ENCODE measurements at regions not wholly inside any gene's neighbourhood (a gene's known extent, or its start where the extent isn't known, plus 50 kb on each side); places are given as distances from the start of the nearest gene placed in this dataset.

GRCh38 chr12:105975351-105975750, 163.4 kb downstream of the NUAK1 start:
- Histone ChIP-seq H3K27ac (ENCODE audit: low read depth, low read length) (no peak overlapping the region), H2BK5ac (ENCODE audit: low read depth, low read length, poor library complexity) (no peak overlapping the region), H3K4ac (ENCODE audit: low read depth, low read length) (no peak overlapping the region), H2AK5ac (ENCODE audit: low read length) (no peak overlapping the region), H3K4me3 (ENCODE audit: low read depth, low read length) (no peak overlapping the region), H4K12ac (ENCODE audit: low read depth, low read length) (no peak overlapping the region), H3K23ac (ENCODE audit: low read length) (no peak overlapping the region), H3K27me3 (ENCODE audit: insufficient read depth, low read length) (no peaks in the 10 kb centered on the region), H2AFZ (ENCODE audit: insufficient read depth, low read length, poor library complexity) (no peak overlapping the region), H3K4me2 (ENCODE audit: low read length) (no peak overlapping the region), H3K36me3 (ENCODE audit: control insufficient read depth in 1 of 2, insufficient read depth in 2 of 2, low read length in 2 of 2) (no peaks in the 10 kb centered on the region), H3K9ac (ENCODE audit: low read length) (no peak overlapping the region), H3K18ac (ENCODE audit: low read length) (no peak overlapping the region), H2BK12ac (ENCODE audit: low read length) (no peak overlapping the region), H3K14ac (ENCODE audit: low read length) (no peak overlapping the region), H4K8ac (ENCODE audit: low read depth, low read length) (no peak overlapping the region), H4K91ac (ENCODE audit: low read depth, low read length) (no peak overlapping the region), H3K9me3 (ENCODE audit: insufficient read depth, low read depth, low read length) (no peaks in the 10 kb centered on the region), H2BK120ac (ENCODE audit: insufficient read depth, low read length, poor library complexity) (no peak overlapping the region), H3K79me2 (ENCODE audit: control insufficient read depth, insufficient read depth, low read length, poor library complexity) (no peaks in the 10 kb centered on the region), H3K4me1 (ENCODE audit: control insufficient read depth in 1 of 2, insufficient read depth in 2 of 2, low read length in 2 of 2) (peaks cover 0 to 6% of the 10 kb centered on the region in 2 experiments), H3K79me1 (ENCODE audit: low read length) (peaks cover 2% of the 10 kb centered on the region)
- WGBS (ENCODE audit: extremely low coverage, insufficient coverage, insufficient read length), result no CpG with 5 or more reads among the region's 2 CpGs
- DNase-seq, result no peak

GRCh38 chr12:105977236-105977635, 161.5 kb downstream of the NUAK1 start:
- Histone ChIP-seq H2BK120ac (ENCODE audit: insufficient read depth, low read length, poor library complexity) (no peak overlapping the region), H3K4me3 (ENCODE audit: low read depth, low read length) (no peak overlapping the region), H2AK5ac (ENCODE audit: low read length) (no peak overlapping the region), H3K79me1 (ENCODE audit: low read length) (peaks cover 2% of the 10 kb centered on the region), H3K14ac (ENCODE audit: low read length) (no peak overlapping the region), H3K36me3 (ENCODE audit: control insufficient read depth in 1 of 2, insufficient read depth in 2 of 2, low read length in 2 of 2) (no peaks in the 10 kb centered on the region), H3K23ac (ENCODE audit: low read length) (no peak overlapping the region), H3K27ac (ENCODE audit: low read depth, low read length) (no peak overlapping the region), H3K9me3 (ENCODE audit: insufficient read depth, low read depth, low read length) (no peaks in the 10 kb centered on the region), H2BK12ac (ENCODE audit: low read length) (no peak overlapping the region), H3K4me1 (ENCODE audit: control insufficient read depth in 1 of 2, insufficient read depth in 2 of 2, low read length in 2 of 2) (peaks cover 2 to 6% of the 10 kb centered on the region in 2 experiments), H4K12ac (ENCODE audit: low read depth, low read length) (no peak overlapping the region), H3K79me2 (ENCODE audit: control insufficient read depth, insufficient read depth, low read length, poor library complexity) (no peaks in the 10 kb centered on the region), H3K4me2 (ENCODE audit: low read length) (no peak overlapping the region), H2BK5ac (ENCODE audit: low read depth, low read length, poor library complexity) (no peak overlapping the region), H3K9ac (ENCODE audit: low read length) (no peak overlapping the region), H4K91ac (ENCODE audit: low read depth, low read length) (no peak overlapping the region), H3K18ac (ENCODE audit: low read length) (no peak overlapping the region), H3K27me3 (ENCODE audit: insufficient read depth, low read length) (no peaks in the 10 kb centered on the region), H4K8ac (ENCODE audit: low read depth, low read length) (no peak overlapping the region), H3K4ac (ENCODE audit: low read depth, low read length) (no peak overlapping the region), H2AFZ (ENCODE audit: insufficient read depth, low read length, poor library complexity) (no peak overlapping the region)
- DNase-seq, result no peak
- no CpG with 5 or more reads among the region's 3 CpGs for WGBS (ENCODE audit: extremely low coverage, insufficient coverage, insufficient read length)

- Histone ChIP-seq H3K79me2 (ENCODE audit: control insufficient read depth, insufficient read depth, low read length, poor library complexity) (no peaks in the 10 kb centered on the region), H3K79me1 (ENCODE audit: low read length) (peaks cover 2% of the 10 kb centered on the region)
- WGBS (ENCODE audit: extremely low coverage, insufficient coverage, insufficient read length), result no CpG with 5 or more reads among the region's 1 CpG
Observed at GRCh38 chr12:105977652-105978051, 161.1 kb downstream of the NUAK1 start.

GRCh38 chr12:105978276-105978675, 160.5 kb downstream of the NUAK1 start:
- Histone ChIP-seq H3K79me2 (ENCODE audit: control insufficient read depth, insufficient read depth, low read length, poor library complexity) (no peaks in the 10 kb centered on the region), H2AFZ (ENCODE audit: insufficient read depth, low read length, poor library complexity) (no peak overlapping the region), H4K12ac (ENCODE audit: low read depth, low read length) (no peak overlapping the region), H3K27me3 (ENCODE audit: insufficient read depth, low read length) (no peaks in the 10 kb centered on the region), H2BK120ac (ENCODE audit: insufficient read depth, low read length, poor library complexity) (no peak overlapping the region), H4K91ac (ENCODE audit: low read depth, low read length) (peak overlapping the region; percentile 45), H2BK12ac (ENCODE audit: low read length) (peak overlapping the region; percentile 38), H3K4me1 (ENCODE audit: control insufficient read depth in 1 of 2, insufficient read depth in 2 of 2, low read length in 2 of 2) (peaks cover 3 to 6% of the 10 kb centered on the region in 2 experiments), H3K4ac (ENCODE audit: low read depth, low read length) (no peak overlapping the region), H3K23ac (ENCODE audit: low read length) (no peak overlapping the region), H3K14ac (ENCODE audit: low read length) (no peak overlapping the region), H3K9me3 (ENCODE audit: insufficient read depth, low read depth, low read length) (no peaks in the 10 kb centered on the region), H3K4me3 (ENCODE audit: low read depth, low read length) (no peak overlapping the region), H3K27ac (ENCODE audit: low read depth, low read length) (no peak overlapping the region), H3K36me3 (ENCODE audit: control insufficient read depth in 1 of 2, insufficient read depth in 2 of 2, low read length in 2 of 2) (no peaks in the 10 kb centered on the region), H3K79me1 (ENCODE audit: low read length) (peaks cover 2% of the 10 kb centered on the region), H4K8ac (ENCODE audit: low read depth, low read length) (no peak overlapping the region), H3K18ac (ENCODE audit: low read length) (no peak overlapping the region), H2BK5ac (ENCODE audit: low read depth, low read length, poor library complexity) (no peak overlapping the region), H3K4me2 (ENCODE audit: low read length) (no peak overlapping the region), H3K9ac (ENCODE audit: low read length) (no peak overlapping the region), H2AK5ac (ENCODE audit: low read length) (peak overlapping the region; percentile 34)
- peak in 1 of 2 donors; percentile 59 for DNase-seq
- no CpG with 5 or more reads among the region's 3 CpGs for WGBS (ENCODE audit: extremely low coverage, insufficient coverage, insufficient read length)

More at GRCh38 chr12:105977652-105978051, 161.1 kb downstream of the NUAK1 start:
- Histone ChIP-seq H3K14ac (ENCODE audit: low read length) (no peak overlapping the region), H2BK120ac (ENCODE audit: insufficient read depth, low read length, poor library complexity) (no peak overlapping the region), H4K12ac (ENCODE audit: low read depth, low read length) (no peak overlapping the region), H3K27me3 (ENCODE audit: insufficient read depth, low read length) (no peaks in the 10 kb centered on the region), H4K8ac (ENCODE audit: low read depth, low read length) (no peak overlapping the region), H3K4me3 (ENCODE audit: low read depth, low read length) (no peak overlapping the region), H3K23ac (ENCODE audit: low read length) (no peak overlapping the region), H3K4me2 (ENCODE audit: low read length) (no peak overlapping the region), H2AK5ac (ENCODE audit: low read length) (no peak overlapping the region), H2BK12ac (ENCODE audit: low read length) (no peak overlapping the region), H4K91ac (ENCODE audit: low read depth, low read length) (no peak overlapping the region), H2AFZ (ENCODE audit: insufficient read depth, low read length, poor library complexity) (no peak overlapping the region), H3K36me3 (ENCODE audit: control insufficient read depth in 1 of 2, insufficient read depth in 2 of 2, low read length in 2 of 2) (no peaks in the 10 kb centered on the region), H3K9ac (ENCODE audit: low read length) (no peak overlapping the region), H3K9me3 (ENCODE audit: insufficient read depth, low read depth, low read length) (no peaks in the 10 kb centered on the region), H3K27ac (ENCODE audit: low read depth, low read length) (no peak overlapping the region), H2BK5ac (ENCODE audit: low read depth, low read length, poor library complexity) (no peak overlapping the region), H3K4me1 (ENCODE audit: control insufficient read depth in 1 of 2, insufficient read depth in 2 of 2, low read length in 2 of 2) (peaks cover 3 to 6% of the 10 kb centered on the region in 2 experiments), H3K18ac (ENCODE audit: low read length) (no peak overlapping the region), H3K4ac (ENCODE audit: low read depth, low read length) (no peak overlapping the region)
- peak; percentile 50 to 83 for DNase-seq
